ENCODE measurements at regions not wholly inside any gene's neighbourhood (a gene's known extent, or its start where the extent isn't known, plus 50 kb on each side); places are given as distances from the start of the nearest gene placed in this dataset.

- no peak for TF ChIP-seq CTCF (IDR thresholded peaks at IDR 0.05)
- TF ChIP-seq POLR2A (IDR thresholded peaks at IDR 0.05): no peak
These were observed 209.2 kb downstream of the CTTN start for GRCh38 chr11:70607561-70607960.
